ENCODE measurements at regions not wholly inside any gene's neighbourhood (a gene's known extent, or its start where the extent isn't known, plus 50 kb on each side); places are given as distances from the start of the nearest gene placed in this dataset.

GRCh38 chr17:70314506-70314905 lies 145.2 kb downstream of the KCNJ2 start:
- no peak for DNase-seq (ENCODE audit: extremely low read depth, insufficient read length)

GRCh38 chr17:70317421-70317820 lies 148.1 kb downstream of the KCNJ2 start:
- DNase-seq (ENCODE audit: extremely low read depth, insufficient read length): no peak
- H3K36me3 ChIP-seq (ENCODE audit: control insufficient read depth, insufficient read depth, low read length): no peaks in the 10 kb centered on the region
- H3K4me3 ChIP-seq (replicated peaks; ENCODE audit: low read depth, low read length): no peak overlapping the region
- H3K27me3 ChIP-seq (replicated peaks; ENCODE audit: control insufficient read depth, insufficient read depth, low read length): no peaks in the 10 kb centered on the region
- no peak for TF ChIP-seq CTCF (IDR thresholded peaks at IDR 0.05; ENCODE audit: insufficient read depth, low read length, poor library complexity, severe bottlenecking)

More at GRCh38 chr17:70314506-70314905, 145.2 kb downstream of the KCNJ2 start:
- TF ChIP-seq CTCF (IDR thresholded peaks at IDR 0.05; ENCODE audit: insufficient read depth, low read length, poor library complexity, severe bottlenecking): no peak
- Histone ChIP-seq H3K4me3 (replicated peaks; ENCODE audit: low read depth, low read length) (no peak overlapping the region), H3K36me3 (ENCODE audit: control insufficient read depth, insufficient read depth, low read length) (no peaks in the 10 kb centered on the region), H3K27me3 (replicated peaks; ENCODE audit: control insufficient read depth, insufficient read depth, low read length) (no peaks in the 10 kb centered on the region)

DNA sequence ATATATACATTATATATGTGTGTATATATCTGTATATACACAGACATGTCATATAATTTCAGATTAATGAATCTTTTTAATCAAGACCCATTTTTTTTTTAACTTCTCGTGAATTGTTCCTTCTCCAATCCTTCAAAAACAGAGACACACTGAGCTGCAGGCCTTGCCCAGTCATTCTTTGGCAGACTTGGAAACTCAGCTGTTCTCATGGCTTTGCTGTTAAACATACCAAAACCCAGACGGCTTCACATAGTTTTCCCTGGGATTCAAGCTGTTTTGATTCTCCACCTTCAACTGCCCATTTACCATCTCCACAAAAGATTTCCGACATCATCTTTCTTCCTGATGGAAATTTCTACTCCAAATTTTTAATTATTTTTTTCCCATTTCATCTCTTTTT lies 148.7 kb downstream of the KCNJ2 start:
- no peaks in the 10 kb centered on the region for H3K36me3 ChIP-seq (ENCODE audit: control insufficient read depth, insufficient read depth, low read length)
- H3K4me3 ChIP-seq (replicated peaks; ENCODE audit: low read depth, low read length): no peak overlapping the region
- TF ChIP-seq CTCF (IDR thresholded peaks at IDR 0.05; ENCODE audit: insufficient read depth, low read length, poor library complexity, severe bottlenecking): no peak
- DNase-seq (ENCODE audit: extremely low read depth, insufficient read length): no peak
- H3K27me3 ChIP-seq (replicated peaks; ENCODE audit: control insufficient read depth, insufficient read depth, low read length): no peaks in the 10 kb centered on the region

DNA sequence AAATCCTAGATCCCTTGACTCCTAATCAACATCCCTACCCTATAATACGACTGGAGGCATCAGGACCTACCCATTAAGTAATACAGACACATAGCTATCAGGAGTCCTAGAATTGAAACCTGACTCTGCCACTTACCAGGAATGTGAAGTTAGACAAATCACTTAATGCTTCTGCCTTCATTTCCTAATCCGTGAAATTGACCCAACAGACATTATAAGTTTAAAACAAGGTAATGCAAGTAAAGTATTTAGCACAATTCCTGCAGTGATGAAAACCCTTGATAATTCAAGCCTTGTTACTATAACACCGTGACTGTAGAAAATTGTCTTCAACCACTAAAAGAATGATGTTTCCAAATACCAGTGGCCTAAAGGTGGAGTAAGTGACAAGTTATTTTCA lies 150.2 kb downstream of the KCNJ2 start:
- H3K4me3 ChIP-seq (replicated peaks; ENCODE audit: low read depth, low read length): no peak overlapping the region
- no peaks in the 10 kb centered on the region for H3K36me3 ChIP-seq (ENCODE audit: control insufficient read depth, insufficient read depth, low read length)
- DNase-seq (ENCODE audit: extremely low read depth, insufficient read length): no peak
- H3K27me3 ChIP-seq (replicated peaks; ENCODE audit: control insufficient read depth, insufficient read depth, low read length): no peaks in the 10 kb centered on the region
- TF ChIP-seq CTCF (IDR thresholded peaks at IDR 0.05; ENCODE audit: insufficient read depth, low read length, poor library complexity, severe bottlenecking): no peak

DNA sequence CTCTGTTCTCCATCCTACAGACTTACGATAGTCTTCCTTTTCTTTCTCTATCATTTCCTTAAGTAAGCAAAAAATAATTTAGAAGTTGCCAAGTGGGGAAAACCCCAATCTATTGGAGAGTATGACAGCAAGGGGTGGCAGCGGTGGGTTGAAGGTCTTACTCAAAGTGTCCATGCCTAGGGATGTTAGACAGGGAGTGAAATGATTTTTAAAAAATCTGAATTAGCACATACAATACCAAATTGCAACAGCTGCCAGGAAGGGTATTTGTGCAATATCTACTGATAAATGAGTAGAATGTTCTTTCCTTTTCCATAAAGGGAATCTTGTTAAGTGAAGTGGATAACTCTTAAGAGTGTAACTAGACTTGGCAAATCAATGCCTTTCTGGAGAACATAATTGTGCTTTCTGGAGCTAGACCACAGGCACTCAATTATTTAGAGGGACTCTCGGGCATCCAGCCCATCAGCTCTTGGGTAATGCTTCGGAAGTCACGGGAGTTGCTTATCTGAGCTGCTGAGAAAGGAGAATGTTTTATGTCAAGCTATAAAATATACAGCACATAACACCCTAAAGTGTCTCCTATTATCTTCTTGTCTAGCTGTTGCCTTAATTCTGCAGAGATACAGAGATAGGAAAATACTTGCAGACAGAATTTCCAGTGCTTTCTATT lies 151.5 kb downstream of the KCNJ2 start:
- H3K36me3 ChIP-seq (ENCODE audit: control insufficient read depth, insufficient read depth, low read length): no peaks in the 10 kb centered on the region
- TF ChIP-seq CTCF (IDR thresholded peaks at IDR 0.05; ENCODE audit: insufficient read depth, low read length, poor library complexity, severe bottlenecking): no peak
- no peak overlapping the region for H3K4me3 ChIP-seq (replicated peaks; ENCODE audit: low read depth, low read length)
- no peak for DNase-seq (ENCODE audit: extremely low read depth, insufficient read length)
- H3K27me3 ChIP-seq (replicated peaks; ENCODE audit: control insufficient read depth, insufficient read depth, low read length): no peaks in the 10 kb centered on the region

DNA sequence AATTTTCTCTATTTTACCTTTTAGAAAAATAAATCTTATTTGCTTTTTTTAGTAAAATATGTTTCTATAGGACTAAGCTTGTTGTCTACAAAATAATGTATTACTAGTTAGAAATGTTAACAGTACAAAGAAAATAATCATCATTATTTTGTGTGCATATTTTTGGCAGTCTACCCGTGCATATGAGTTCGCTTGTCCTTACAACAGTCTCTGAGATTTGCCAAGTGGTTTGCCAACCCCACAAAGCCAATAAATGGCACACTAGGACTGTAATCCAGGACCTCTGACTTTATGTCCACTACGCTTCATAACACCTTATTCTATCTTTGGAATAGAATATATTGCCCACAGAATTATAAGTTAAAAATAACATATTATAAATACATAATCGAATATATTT lies 152.0 kb downstream of the KCNJ2 start:
- no peak for TF ChIP-seq CTCF (IDR thresholded peaks at IDR 0.05; ENCODE audit: insufficient read depth, low read length, poor library complexity, severe bottlenecking)
- H3K4me3 ChIP-seq (replicated peaks; ENCODE audit: low read depth, low read length): no peak overlapping the region

More for the DNA sequence above, 152.0 kb downstream of the KCNJ2 start:
- no peak for DNase-seq (ENCODE audit: extremely low read depth, insufficient read length)
- Histone ChIP-seq H3K27me3 (replicated peaks; ENCODE audit: control insufficient read depth, insufficient read depth, low read length) (no peaks in the 10 kb centered on the region), H3K36me3 (ENCODE audit: control insufficient read depth, insufficient read depth, low read length) (no peaks in the 10 kb centered on the region)

Data from GM06990 (cell line).